ENCODE measurements at regions not wholly inside any gene's neighbourhood (a gene's known extent, or its start where the extent isn't known, plus 50 kb on each side); places are given as distances from the start of the nearest gene placed in this dataset.

- no peak for TF ChIP-seq ZNF8 (CRISPR knock-in tag; IDR thresholded peaks at IDR 0.05)
- no peak for TF ChIP-seq CREB5 (CRISPR knock-in tag; IDR thresholded peaks at IDR 0.05; ENCODE audit: low read depth)
Measured at GRCh38 chr11:11068113-11068512, 210.3 kb upstream of the ZBED5 start.

Data from SK-N-SH treated with all-trans-retinoic acid at 6 μM for 48 hours (cell line).